H54 (cell line): ENCODE measurements at regions not wholly inside any gene's neighbourhood (a gene's known extent, or its start where the extent isn't known, plus 50 kb on each side); places are given as distances from the start of the nearest gene placed in this dataset.
"Not testable (repeated sequence)": the region's sequence is repeated elsewhere in the genome, so short reads cannot be mapped to it uniquely, and the experiment has no call there.

Experiments
- DNase-seq: peaks from one replicate; pipeline ENCODE4 v3.0.0; 2011; ENCODE audit warnings: low spot score, mixed read lengths; ENCODE audit not compliant: insufficient read length
- FAIRE-seq: peaks from 3 replicates; lab custom pipeline; 2011; peaks lifted over from hg19 to GRCh38; lab: Jason Lieb, UNC
- POLR2A ChIP-seq: IDR thresholded peaks from 2 replicates; pipeline ENCODE4 v1.6.1; 2011; ENCODE audit warnings: low read depth, mild to moderate bottlenecking, low read length

DNA sequence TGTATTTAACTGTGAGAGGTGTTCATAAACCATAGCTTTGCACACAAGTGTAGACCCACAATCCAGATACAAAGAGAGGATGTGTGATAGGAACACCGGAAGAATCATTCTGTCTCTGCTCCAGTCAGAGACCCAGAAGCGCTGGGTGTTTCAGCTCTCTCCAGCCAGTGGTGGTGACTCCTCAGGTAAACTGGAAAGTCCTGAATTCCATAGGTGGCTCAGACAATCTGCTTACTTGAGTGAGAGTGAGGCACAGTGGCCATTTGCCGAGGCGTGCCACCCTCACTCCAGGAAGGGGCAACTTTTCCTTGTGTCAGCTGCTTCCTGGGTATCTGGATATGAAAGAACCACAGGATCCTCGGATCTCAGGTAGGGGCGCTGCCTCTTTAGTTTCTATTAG, 171.5 kb downstream of the KCNS3 start:
- TF ChIP-seq POLR2A = no peak
- DNase-seq (no peak), FAIRE-seq (no peak)

DNA sequence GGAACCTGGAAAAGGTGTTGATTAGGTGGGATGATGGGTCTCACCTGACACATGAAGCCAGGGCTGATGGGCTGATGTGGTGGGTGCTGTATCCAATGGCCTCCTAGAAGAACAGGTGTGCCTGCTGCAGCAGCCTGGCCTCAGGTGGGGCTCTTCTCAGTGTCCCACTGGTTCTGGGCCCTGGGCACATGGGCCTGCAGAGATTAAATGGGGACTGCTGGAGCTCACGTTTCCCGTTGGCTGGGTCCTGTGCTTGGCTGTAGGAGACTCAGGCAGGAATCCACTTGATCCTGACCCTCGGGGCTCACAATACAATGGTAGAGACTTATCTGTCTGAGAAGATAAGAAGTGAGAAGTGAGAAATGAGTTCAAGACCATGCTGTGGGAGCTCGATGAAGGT, 170.9 kb downstream of the KCNS3 start:
- DNase-seq = no peak
- no peak for TF ChIP-seq POLR2A
- no peak for FAIRE-seq

- no peak for TF ChIP-seq POLR2A
- DNase-seq (peak; percentile 19), FAIRE-seq (peak; percentile 75)
Observed at GRCh38 chr2:18047896-18048657, 169.6 kb downstream of the KCNS3 start.

GRCh38 chr2:18047213-18047611, 168.7 kb downstream of the KCNS3 start:
- TF ChIP-seq POLR2A = no peak
- no peak for DNase-seq
- FAIRE-seq = no peak

DNA sequence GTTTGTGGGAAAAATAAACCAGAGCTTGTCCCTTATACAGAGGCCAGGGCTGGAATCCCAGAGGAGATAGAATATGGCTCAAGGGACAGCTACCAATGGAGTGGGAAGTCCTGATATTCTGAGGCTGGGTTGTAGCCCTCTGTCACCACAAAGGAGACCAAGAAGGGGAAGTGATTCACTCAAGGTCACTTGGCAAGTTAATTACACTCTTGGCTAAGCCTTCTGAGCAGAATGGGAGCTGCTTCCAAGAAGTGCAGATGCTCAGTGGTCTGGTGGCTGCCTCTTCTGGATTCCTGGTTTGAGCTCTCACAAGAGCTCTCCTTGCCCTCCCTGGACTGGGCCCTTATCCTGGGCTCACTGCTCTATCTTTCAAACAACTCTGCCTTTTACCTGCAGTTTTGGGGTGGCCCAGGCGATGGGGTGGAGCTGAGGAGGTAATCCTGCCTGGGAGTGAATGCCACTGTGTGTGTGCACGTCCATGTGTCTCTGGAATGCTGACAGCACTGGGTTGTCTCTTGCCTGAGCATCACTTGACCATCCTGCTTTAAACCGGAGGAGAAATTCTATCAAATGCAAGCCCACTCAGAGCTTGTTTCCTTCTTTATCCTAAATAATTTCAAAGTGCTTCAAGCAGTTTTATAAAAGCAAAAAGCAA, 168.2 kb downstream of the KCNS3 start:
- no peak for FAIRE-seq
- no peak for TF ChIP-seq POLR2A
- peak; percentile 4 for DNase-seq

- DNase-seq (no peak), FAIRE-seq (no peak)
- TF ChIP-seq POLR2A = no peak
Observed at GRCh38 chr2:18046017-18046416, 167.6 kb downstream of the KCNS3 start.

- TF ChIP-seq POLR2A = no peak
- no peak for FAIRE-seq
- no peak for DNase-seq
Observed at GRCh38 chr2:18045230-18045629, 166.8 kb downstream of the KCNS3 start.

GRCh38 chr2:18017381-18017780, 138.9 kb downstream of the KCNS3 start:
- DNase-seq, FAIRE-seq: not testable (repeated sequence)

GRCh38 chr2:18009891-18010290, 131.4 kb downstream of the KCNS3 start:
- DNase-seq (no peak), FAIRE-seq (no peak)
- no peak for TF ChIP-seq POLR2A

GRCh38 chr2:18005411-18005810, 126.9 kb downstream of the KCNS3 start:
- TF ChIP-seq POLR2A = no peak
- DNase-seq (no peak), FAIRE-seq (no peak)

GRCh38 chr2:18001671-18002070, 123.2 kb downstream of the KCNS3 start:
- FAIRE-seq (no peak), DNase-seq (no peak)
- TF ChIP-seq POLR2A = no peak

GRCh38 chr2:17996978-17997377, 118.5 kb downstream of the KCNS3 start:
- no peak for TF ChIP-seq POLR2A
- DNase-seq (no peak), FAIRE-seq (no peak)

- no peak for FAIRE-seq
- DNase-seq = no peak
- TF ChIP-seq POLR2A = no peak
Observed at GRCh38 chr2:17995593-17995992, 117.1 kb downstream of the KCNS3 start.
